Transverse colon (tissue), 4 donors: ENCODE measurements at regions not wholly inside any gene's neighbourhood (a gene's known extent, or its start where the extent isn't known, plus 50 kb on each side); places are given as distances from the start of the nearest gene placed in this dataset.

Experiments
- DNase-seq: peaks from one replicate; pipeline ENCODE4 v3.0.0-alpha.2; 2019
- H3K27ac ChIP-seq, 4 donors: fragments of 200-600 bp; sonication (generic); 2 replicates each; pipeline ENCODE4 v1.5.1; 2016 to 2018; ENCODE audit warnings: inconsistent platforms in 4 of 4
- H3K27me3 ChIP-seq: fragments of 200-600 bp; sonication (generic); 2 replicates; pipeline ENCODE4 v1.5.1; 2017; ENCODE audit warnings: inconsistent platforms
- H3K36me3 ChIP-seq, 4 donors: fragments of 200-600 bp; sonication (generic); 2 replicates each; pipeline ENCODE4 v1.5.1; 2017 to 2019; ENCODE audit warnings: inconsistent platforms in 4 of 4
- H3K4me1 ChIP-seq, 4 donors: fragments of 200-600 bp; sonication (generic); 2 replicates each; pipeline ENCODE4 v1.5.1; 2017 to 2020; ENCODE audit warnings: inconsistent platforms in 4 of 4
- H3K4me3 ChIP-seq, 4 donors: fragments of 200-600 bp; sonication (generic); 1 replicate in 1 of 4; 2 replicates in 3 of 4; pipeline versions ENCODE4 v1.5.1 to v1.6.1; 2017 to 2019; ENCODE audit warnings: inconsistent platforms in 4 of 4
- H3K9me3 ChIP-seq, 2 donors: fragments of 200-600 bp; sonication (generic); 2 replicates each; pipeline ENCODE4 v1.5.1; 2017 to 2019; ENCODE audit warnings: inconsistent platforms in 2 of 2
- EP300 ChIP-seq: sonication (generic); formaldehyde crosslinking; IDR thresholded peaks from one replicate; pipeline ENCODE4 v1.6.1; 2017; ENCODE audit warnings: antibody characterized with exemption, low read depth
- POLR2A ChIP-seq: fragments of 450-650 bp; IDR thresholded peaks from one replicate; pipeline ENCODE4 v1.6.1; 2016; ENCODE audit warnings: antibody characterized with exemption, mild to moderate bottlenecking, moderate library complexity
- POLR2AphosphoS5 ChIP-seq, 3 donors: sonication (generic); formaldehyde crosslinking; IDR thresholded peaks; one replicate each; pipeline ENCODE4 v1.6.1; 2016; ENCODE audit warnings: antibody characterized with exemption in 3 of 3
- WGBS, 2 donors: methylation state at CpG; one replicate each; pipeline ENCODE4 v1.1.5; 2018; ENCODE audit warnings: low coverage in 1 of 2; 5-methylcytosine and 5-hydroxymethylcytosine counted together
- in situ Hi-C, 4 donors: fragments of 200-750 bp; cut with MboI; loops; one replicate each; pipeline versions ENCODE4 v1.15.0 to v1.15.1; 2017; ENCODE audit warnings: low sequenced_read_pairs in 3 of 4, low pct_ligation_motif_present in 1 of 4, low pct_unique_long_range_greater_than_20kb in 1 of 4
- intact Hi-C: fragments of 100-400 bp; cut with DNase I; formaldehyde crosslinking; loops from one replicate; pipeline ENCODE4 v1.15.1; 2023; ENCODE audit warnings: low total_unique reads
- TF ChIP-seq, protein P1 (sequence below), 5 experiments: fragments of 200-600 bp in 3 of 5; fragments of 450-650 bp in 2 of 5; sonication (generic) in 3 of 5; IDR thresholded peaks; 1 replicate in 2 of 5; 2 replicates in 3 of 5; pipeline ENCODE4 v1.5.1; 2016 to 2017; ENCODE audit warnings: antibody characterized with exemption in 5 of 5, inconsistent platforms in 3 of 5, mild to moderate bottlenecking in 2 of 5, moderate library complexity in 1 of 5

DNA sequence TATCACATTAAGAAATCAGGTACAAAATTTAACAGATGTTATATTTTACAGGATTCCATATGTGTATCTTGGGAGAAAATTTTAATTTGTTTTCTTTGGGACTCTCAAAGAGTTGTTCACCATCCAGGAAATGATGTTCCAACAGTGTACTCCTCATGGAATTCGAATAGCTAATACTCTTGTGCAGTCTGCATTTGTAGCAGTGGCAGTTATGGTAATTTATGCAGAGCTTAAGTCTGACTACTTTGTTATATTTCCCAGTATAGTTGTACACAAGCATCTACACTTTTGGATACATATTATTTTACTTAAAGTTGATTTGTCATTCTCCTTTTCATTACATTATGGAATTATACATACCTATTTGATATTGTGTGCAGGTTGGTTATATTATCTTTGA is 436.7 kb upstream of the FBXO33 start:
- intact Hi-C loops = no loop called here
- Histone ChIP-seq H3K9me3 (no peaks in the 10 kb centered on the region), H3K4me3 (no peak overlapping the region), H3K4me1 (no peaks in the 10 kb centered on the region), H3K36me3 (no peaks in the 10 kb centered on the region), H3K27me3 (no peaks in the 10 kb centered on the region), H3K27ac (no peak overlapping the region)
- DNase-seq = no peak
- TF ChIP-seq EP300 (no peak), POLR2AphosphoS5 (IDR thresholded peaks at IDR 0.05) (no peak), POLR2A (no peak)
- TF ChIP-seq, protein P1, sequence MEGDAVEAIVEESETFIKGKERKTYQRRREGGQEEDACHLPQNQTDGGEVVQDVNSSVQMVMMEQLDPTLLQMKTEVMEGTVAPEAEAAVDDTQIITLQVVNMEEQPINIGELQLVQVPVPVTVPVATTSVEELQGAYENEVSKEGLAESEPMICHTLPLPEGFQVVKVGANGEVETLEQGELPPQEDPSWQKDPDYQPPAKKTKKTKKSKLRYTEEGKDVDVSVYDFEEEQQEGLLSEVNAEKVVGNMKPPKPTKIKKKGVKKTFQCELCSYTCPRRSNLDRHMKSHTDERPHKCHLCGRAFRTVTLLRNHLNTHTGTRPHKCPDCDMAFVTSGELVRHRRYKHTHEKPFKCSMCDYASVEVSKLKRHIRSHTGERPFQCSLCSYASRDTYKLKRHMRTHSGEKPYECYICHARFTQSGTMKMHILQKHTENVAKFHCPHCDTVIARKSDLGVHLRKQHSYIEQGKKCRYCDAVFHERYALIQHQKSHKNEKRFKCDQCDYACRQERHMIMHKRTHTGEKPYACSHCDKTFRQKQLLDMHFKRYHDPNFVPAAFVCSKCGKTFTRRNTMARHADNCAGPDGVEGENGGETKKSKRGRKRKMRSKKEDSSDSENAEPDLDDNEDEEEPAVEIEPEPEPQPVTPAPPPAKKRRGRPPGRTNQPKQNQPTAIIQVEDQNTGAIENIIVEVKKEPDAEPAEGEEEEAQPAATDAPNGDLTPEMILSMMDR (IDR thresholded peaks at IDR 0.05) = no peak
- in situ Hi-C loops = no loop called here
- WGBS, 2 donors = 59 to 100% methylated on average over 1 of the region's 1 CpG

DNA sequence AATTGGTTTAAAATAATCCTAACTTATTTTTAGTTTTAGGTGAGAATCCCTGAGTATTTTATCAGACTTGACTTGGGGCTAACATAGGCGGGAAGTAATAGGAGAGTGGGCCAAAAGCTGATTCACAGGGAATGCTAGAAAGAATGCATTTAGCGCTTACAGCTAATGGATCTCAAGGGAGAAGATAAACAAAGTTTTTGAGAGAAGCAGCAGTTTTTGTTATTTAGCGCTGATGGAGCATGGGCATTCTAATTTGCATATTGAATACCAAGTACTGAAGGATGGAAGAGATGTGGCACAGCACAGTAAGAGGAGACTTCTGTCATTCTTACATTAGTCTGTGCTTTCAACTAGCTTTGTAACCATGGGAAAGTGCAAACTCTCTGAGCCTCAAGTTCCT is 436.0 kb upstream of the FBXO33 start:
- Histone ChIP-seq H3K27me3 (no peaks in the 10 kb centered on the region), H3K36me3 (no peaks in the 10 kb centered on the region), H3K4me3 (no peak overlapping the region), H3K9me3 (no peaks in the 10 kb centered on the region), H3K4me1 (no peaks in the 10 kb centered on the region), H3K27ac (no peak overlapping the region)
- intact Hi-C loops (no loop called here), in situ Hi-C loops (no loop called here)
- TF ChIP-seq POLR2AphosphoS5 (IDR thresholded peaks at IDR 0.05) (no peak), EP300 (no peak), POLR2A (no peak)
- TF ChIP-seq, protein P1 (IDR thresholded peaks at IDR 0.05) = no peak
- WGBS, 2 donors = 61 to 72% methylated on average over 2 to 3 of the region's 3 CpGs
- no peak for DNase-seq

DNA sequence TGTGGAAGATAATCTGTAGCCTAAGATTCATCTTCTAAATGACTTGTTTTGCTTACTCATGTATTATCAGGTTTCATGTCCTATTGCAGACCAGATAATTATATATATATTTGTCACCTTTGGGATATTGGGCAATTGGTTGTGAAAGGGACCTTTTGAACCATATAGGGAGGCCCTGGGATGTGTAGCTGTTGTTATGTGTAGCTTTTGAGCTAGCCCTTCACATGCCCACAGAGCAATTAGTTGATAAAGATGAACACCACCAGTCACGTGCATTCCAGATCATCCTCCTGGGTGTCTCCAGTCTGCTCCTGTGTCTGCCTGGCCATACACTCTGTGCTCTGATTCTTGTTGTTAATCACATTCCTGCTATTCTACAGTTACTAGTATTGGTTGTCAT is 431.2 kb upstream of the FBXO33 start:
- Histone ChIP-seq H3K36me3 (no peaks in the 10 kb centered on the region), H3K4me3 (no peak overlapping the region), H3K27ac (no peak overlapping the region), H3K4me1 (no peaks in the 10 kb centered on the region), H3K9me3 (no peaks in the 10 kb centered on the region), H3K27me3 (no peaks in the 10 kb centered on the region)
- intact Hi-C loops = no loop called here
- no peak for DNase-seq
- TF ChIP-seq EP300 (no peak), POLR2AphosphoS5 (IDR thresholded peaks at IDR 0.05) (no peak), POLR2A (no peak)
- TF ChIP-seq, protein P1 (IDR thresholded peaks at IDR 0.05) = no peak
- WGBS, 2 donors = 71 to 100% methylated on average over 1 of the region's 1 CpG
- in situ Hi-C loops = no loop called here

DNA sequence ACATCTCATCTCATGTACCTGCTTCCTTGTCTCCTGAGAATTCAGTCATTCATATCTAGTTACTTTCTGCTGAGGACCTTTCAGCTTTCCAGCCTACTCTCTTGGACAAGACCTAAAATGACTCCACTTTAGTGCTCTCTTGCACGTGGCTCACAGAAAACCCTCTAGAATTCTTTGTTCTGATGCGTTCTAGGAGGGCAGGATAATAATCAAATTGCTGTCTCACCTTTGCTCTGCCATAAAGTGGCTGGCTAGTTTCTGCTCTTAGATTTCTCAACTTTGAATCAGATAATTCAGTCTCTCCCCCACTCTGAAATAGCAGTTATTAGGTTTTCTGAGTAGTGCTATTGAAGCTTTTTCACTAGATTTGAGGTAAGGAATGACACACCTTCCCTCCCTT is 429.5 kb upstream of the FBXO33 start:
- intact Hi-C loops = no loop called here
- H3K4me1 ChIP-seq = no peaks in the 10 kb centered on the region
- no peaks in the 10 kb centered on the region for H3K27me3 ChIP-seq
- H3K4me3 ChIP-seq = no peak overlapping the region
- TF ChIP-seq, protein P1 (IDR thresholded peaks at IDR 0.05) = no peak
- no peak for TF ChIP-seq POLR2A
- no peak for TF ChIP-seq EP300
- no peak for TF ChIP-seq POLR2AphosphoS5 (IDR thresholded peaks at IDR 0.05)
- H3K9me3 ChIP-seq = no peaks in the 10 kb centered on the region
- WGBS, 2 donors = 43 to 50% methylated on average over 2 of the region's 2 CpGs
- DNase-seq = no peak
- H3K27ac ChIP-seq = no peak overlapping the region
- in situ Hi-C loops = no loop called here
- no peaks in the 10 kb centered on the region for H3K36me3 ChIP-seq
